ENCODE measurements at regions not wholly inside any gene's neighbourhood (a gene's known extent, or its start where the extent isn't known, plus 50 kb on each side); places are given as distances from the start of the nearest gene placed in this dataset.

DNA sequence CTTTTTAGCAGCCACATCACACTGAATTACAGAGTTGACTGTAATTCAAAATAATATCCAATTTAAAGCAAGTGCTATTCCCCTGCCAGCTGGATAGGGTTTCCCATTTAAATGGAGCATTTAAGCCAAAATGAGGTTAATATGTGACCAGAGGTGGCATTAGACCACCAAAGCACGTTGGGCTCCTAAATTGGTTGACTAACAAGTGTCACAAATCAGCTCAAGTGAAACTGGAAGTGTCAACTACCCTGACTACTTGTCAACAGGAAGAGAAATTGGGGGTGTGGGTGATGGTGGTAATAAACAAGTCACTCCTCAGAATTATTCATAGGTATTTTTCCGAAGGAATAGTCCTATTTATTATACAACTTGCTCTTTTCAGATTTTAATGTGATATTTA is 609.6 kb upstream of the TLE4 start:
- Histone ChIP-seq H3K4me3 (ENCODE audit: low read length) (no peak overlapping the region), H3K27ac (ENCODE audit: low read length) (no peak overlapping the region), H3K4me1 (ENCODE audit: control insufficient read depth, insufficient read depth, low read length) (no peaks in the 10 kb centered on the region), H3K9me3 (replicated peaks; ENCODE audit: control insufficient read depth, low read depth, low read length) (peaks cover 8% of the 10 kb centered on the region), H3K27me3 (ENCODE audit: control insufficient read depth, insufficient read depth, low read length) (no peaks in the 10 kb centered on the region), H3K36me3 (ENCODE audit: control insufficient read depth, insufficient read depth, low read length) (no peaks in the 10 kb centered on the region)
- WGBS (ENCODE audit: insufficient coverage): no CpG with 5 or more reads among the region's 2 CpGs
- no peak for DNase-seq

GRCh38 chr9:78963911-78964310 is 607.9 kb upstream of the TLE4 start:
- no peaks in the 10 kb centered on the region for H3K36me3 ChIP-seq (ENCODE audit: control insufficient read depth, insufficient read depth, low read length)
- DNase-seq: no peak
- H3K4me1 ChIP-seq (ENCODE audit: control insufficient read depth, insufficient read depth, low read length): no peaks in the 10 kb centered on the region
- peaks cover 7% of the 10 kb centered on the region for H3K9me3 ChIP-seq (replicated peaks; ENCODE audit: control insufficient read depth, low read depth, low read length)
- H3K4me3 ChIP-seq (ENCODE audit: low read length): no peak overlapping the region
- no peak overlapping the region for H3K27ac ChIP-seq (ENCODE audit: low read length)
- no peaks in the 10 kb centered on the region for H3K27me3 ChIP-seq (ENCODE audit: control insufficient read depth, insufficient read depth, low read length)

GRCh38 chr9:78967596-78968217 is 604.1 kb upstream of the TLE4 start:
- WGBS (ENCODE audit: insufficient coverage): no CpG with 5 or more reads among the region's 3 CpGs
- no peak for DNase-seq
- Histone ChIP-seq H3K27ac (ENCODE audit: low read length) (no peak overlapping the region), H3K4me1 (ENCODE audit: control insufficient read depth, insufficient read depth, low read length) (no peaks in the 10 kb centered on the region), H3K36me3 (ENCODE audit: control insufficient read depth, insufficient read depth, low read length) (no peaks in the 10 kb centered on the region), H3K9me3 (replicated peaks; ENCODE audit: control insufficient read depth, low read depth, low read length) (no peaks in the 10 kb centered on the region), H3K4me3 (ENCODE audit: low read length) (no peak overlapping the region), H3K27me3 (ENCODE audit: control insufficient read depth, insufficient read depth, low read length) (no peaks in the 10 kb centered on the region)

- Histone ChIP-seq H3K4me3 (ENCODE audit: low read length) (no peak overlapping the region), H3K27ac (ENCODE audit: low read length) (no peak overlapping the region), H3K27me3 (ENCODE audit: control insufficient read depth, insufficient read depth, low read length) (no peaks in the 10 kb centered on the region), H3K4me1 (ENCODE audit: control insufficient read depth, insufficient read depth, low read length) (no peaks in the 10 kb centered on the region), H3K36me3 (ENCODE audit: control insufficient read depth, insufficient read depth, low read length) (no peaks in the 10 kb centered on the region), H3K9me3 (replicated peaks; ENCODE audit: control insufficient read depth, low read depth, low read length) (no peaks in the 10 kb centered on the region)
- 61% methylated on average over 2 of the region's 2 CpGs for WGBS (ENCODE audit: insufficient coverage)
- DNase-seq: no peak
These were observed 601.4 kb upstream of the TLE4 start for GRCh38 chr9:78970375-78970774.

GRCh38 chr9:78971540-78971939 is 600.2 kb upstream of the TLE4 start:
- Histone ChIP-seq H3K27me3 (ENCODE audit: control insufficient read depth, insufficient read depth, low read length) (no peaks in the 10 kb centered on the region), H3K9me3 (replicated peaks; ENCODE audit: control insufficient read depth, low read depth, low read length) (no peaks in the 10 kb centered on the region), H3K27ac (ENCODE audit: low read length) (no peak overlapping the region), H3K4me1 (ENCODE audit: control insufficient read depth, insufficient read depth, low read length) (no peaks in the 10 kb centered on the region), H3K4me3 (ENCODE audit: low read length) (no peak overlapping the region), H3K36me3 (ENCODE audit: control insufficient read depth, insufficient read depth, low read length) (no peaks in the 10 kb centered on the region)
- DNase-seq: no peak
- WGBS (ENCODE audit: insufficient coverage): 13% methylated on average over 4 of the region's 4 CpGs

DNA sequence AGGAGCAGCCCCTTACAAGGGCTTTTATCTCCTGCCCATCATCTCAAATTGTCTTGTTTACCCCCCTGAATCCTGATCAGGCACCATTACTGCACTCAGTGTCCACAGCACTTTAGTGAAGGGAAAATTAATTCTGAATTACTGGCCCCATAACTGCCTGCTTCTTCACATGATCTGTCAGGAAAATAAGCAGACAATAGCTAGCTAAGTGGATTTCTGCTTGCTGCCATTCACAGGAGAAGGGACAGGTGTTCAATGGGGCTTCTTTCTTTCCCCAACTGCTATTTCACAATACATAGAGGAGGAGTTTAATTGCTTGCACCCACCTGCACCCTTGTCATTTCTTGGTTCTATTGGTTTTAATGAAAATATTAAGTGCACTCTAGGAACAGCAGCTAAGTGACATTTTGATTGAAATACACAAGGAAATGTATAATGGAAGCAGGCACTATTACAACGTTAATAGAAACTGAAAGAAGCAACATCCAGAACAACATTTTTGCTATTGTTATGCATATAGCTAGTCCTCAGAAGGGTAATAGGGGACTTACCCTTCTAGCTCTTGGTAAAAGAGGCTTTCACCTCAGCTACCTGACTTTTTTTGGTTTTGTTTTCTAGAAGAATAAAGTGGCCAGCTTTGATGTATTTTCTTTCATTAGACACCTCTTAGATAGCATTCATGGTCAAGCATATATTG is 599.3 kb upstream of the TLE4 start:
- no peaks in the 10 kb centered on the region for H3K27me3 ChIP-seq (ENCODE audit: control insufficient read depth, insufficient read depth, low read length)
- H3K36me3 ChIP-seq (ENCODE audit: control insufficient read depth, insufficient read depth, low read length): no peaks in the 10 kb centered on the region
- no peaks in the 10 kb centered on the region for H3K9me3 ChIP-seq (replicated peaks; ENCODE audit: control insufficient read depth, low read depth, low read length)
- no peak overlapping the region for H3K4me3 ChIP-seq (ENCODE audit: low read length)
- no peak for DNase-seq
- H3K4me1 ChIP-seq (ENCODE audit: control insufficient read depth, insufficient read depth, low read length): no peaks in the 10 kb centered on the region
- no peak overlapping the region for H3K27ac ChIP-seq (ENCODE audit: low read length)
- no CpG with 5 or more reads among the region's 1 CpG for WGBS (ENCODE audit: insufficient coverage)

- Histone ChIP-seq H3K4me1 (ENCODE audit: control insufficient read depth, insufficient read depth, low read length) (no peaks in the 10 kb centered on the region), H3K4me3 (ENCODE audit: low read length) (no peak overlapping the region), H3K36me3 (ENCODE audit: control insufficient read depth, insufficient read depth, low read length) (no peaks in the 10 kb centered on the region), H3K27me3 (ENCODE audit: control insufficient read depth, insufficient read depth, low read length) (no peaks in the 10 kb centered on the region), H3K9me3 (replicated peaks; ENCODE audit: control insufficient read depth, low read depth, low read length) (no peaks in the 10 kb centered on the region), H3K27ac (ENCODE audit: low read length) (no peak overlapping the region)
- no peak for DNase-seq
These were observed 597.9 kb upstream of the TLE4 start for GRCh38 chr9:78973907-78974306.

DNA sequence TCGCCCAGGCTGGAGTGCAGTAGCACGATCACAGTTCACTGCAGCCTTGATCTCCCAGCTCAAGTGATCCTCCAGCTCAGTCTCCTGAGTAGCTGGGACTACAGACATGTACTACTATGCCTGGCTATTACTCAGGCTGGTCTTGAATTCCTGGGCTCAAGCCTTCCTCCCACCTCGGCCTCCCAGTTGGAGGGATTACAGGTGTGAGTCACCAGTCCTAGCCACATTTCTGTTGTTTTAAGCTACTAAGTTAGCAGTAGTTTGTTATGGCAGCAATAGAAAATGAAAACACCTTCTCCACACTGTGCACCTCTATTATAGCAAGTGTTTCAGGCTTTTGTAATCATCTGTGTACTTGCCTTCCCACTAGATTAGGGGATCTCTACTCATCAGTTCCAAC is 588.9 kb upstream of the TLE4 start:
- Histone ChIP-seq H3K36me3 (ENCODE audit: control insufficient read depth, insufficient read depth, low read length) (no peaks in the 10 kb centered on the region), H3K4me1 (ENCODE audit: control insufficient read depth, insufficient read depth, low read length) (no peaks in the 10 kb centered on the region), H3K4me3 (ENCODE audit: low read length) (no peak overlapping the region), H3K9me3 (replicated peaks; ENCODE audit: control insufficient read depth, low read depth, low read length) (no peaks in the 10 kb centered on the region), H3K27ac (ENCODE audit: low read length) (no peak overlapping the region), H3K27me3 (ENCODE audit: control insufficient read depth, insufficient read depth, low read length) (no peaks in the 10 kb centered on the region)
- no peak for DNase-seq
- WGBS (ENCODE audit: insufficient coverage): 100% methylated on average over 2 of the region's 3 CpGs

DNA sequence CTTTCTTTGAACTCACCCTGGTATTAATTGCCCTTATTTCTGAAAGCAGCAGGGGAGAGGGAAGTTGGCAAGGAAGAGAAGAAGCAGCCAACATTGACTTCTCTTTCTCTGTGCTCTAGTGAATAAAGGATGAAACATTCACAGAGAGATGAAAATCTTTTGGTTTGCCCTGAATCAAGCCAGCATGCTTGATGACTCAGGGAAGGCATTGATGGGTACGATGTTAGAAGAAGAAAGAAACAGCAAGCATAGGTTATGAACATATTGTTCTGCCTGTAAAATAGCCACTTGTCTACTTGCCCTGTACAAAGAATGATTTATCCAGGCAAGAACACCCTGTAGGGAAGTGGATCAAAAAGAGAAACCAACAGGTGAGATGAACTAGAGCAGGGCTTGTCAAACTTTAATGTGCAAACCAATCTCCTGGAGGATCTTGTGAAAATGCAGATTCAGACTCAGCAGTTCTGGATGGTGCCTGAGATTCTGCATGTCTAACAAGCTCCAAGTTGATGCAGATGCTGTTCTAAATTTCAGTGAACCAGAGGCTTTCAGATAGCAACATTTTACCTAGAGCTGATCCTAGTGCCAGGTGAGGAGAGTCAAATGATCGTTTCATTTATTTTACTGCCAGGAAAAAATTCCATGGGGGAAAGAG is 586.6 kb upstream of the TLE4 start:
- Histone ChIP-seq H3K27me3 (ENCODE audit: control insufficient read depth, insufficient read depth, low read length) (no peaks in the 10 kb centered on the region), H3K4me3 (ENCODE audit: low read length) (no peak overlapping the region), H3K36me3 (ENCODE audit: control insufficient read depth, insufficient read depth, low read length) (no peaks in the 10 kb centered on the region), H3K9me3 (replicated peaks; ENCODE audit: control insufficient read depth, low read depth, low read length) (no peaks in the 10 kb centered on the region), H3K27ac (ENCODE audit: low read length) (no peak overlapping the region), H3K4me1 (ENCODE audit: control insufficient read depth, insufficient read depth, low read length) (no peaks in the 10 kb centered on the region)
- no peak for DNase-seq
- WGBS (ENCODE audit: insufficient coverage): 40% methylated on average over 1 of the region's 2 CpGs

GRCh38 chr9:78986446-78986845 is 585.3 kb upstream of the TLE4 start:
- DNase-seq: no peak
- no peak overlapping the region for H3K27ac ChIP-seq (ENCODE audit: low read length)
- no CpG with 5 or more reads among the region's 2 CpGs for WGBS (ENCODE audit: insufficient coverage)
- no peak overlapping the region for H3K4me3 ChIP-seq (ENCODE audit: low read length)
- H3K4me1 ChIP-seq (ENCODE audit: control insufficient read depth, insufficient read depth, low read length): no peaks in the 10 kb centered on the region
- no peaks in the 10 kb centered on the region for H3K27me3 ChIP-seq (ENCODE audit: control insufficient read depth, insufficient read depth, low read length)
- no peaks in the 10 kb centered on the region for H3K9me3 ChIP-seq (replicated peaks; ENCODE audit: control insufficient read depth, low read depth, low read length)
- no peaks in the 10 kb centered on the region for H3K36me3 ChIP-seq (ENCODE audit: control insufficient read depth, insufficient read depth, low read length)

All from muscle of leg (tissue), 3 donors.